GM19240 (cell line): ENCODE measurements at regions not wholly inside any gene's neighbourhood (a gene's known extent, or its start where the extent isn't known, plus 50 kb on each side); places are given as distances from the start of the nearest gene placed in this dataset.
A peak's percentile ranks its signal among the peaks of the same experiment; 100 is the strongest.

Experiments
- DNase-seq: peaks from one replicate; pipeline ENCODE4 v3.0.0; 2011; ENCODE audit warnings: low spot score; ENCODE audit not compliant: insufficient read length

DNA sequence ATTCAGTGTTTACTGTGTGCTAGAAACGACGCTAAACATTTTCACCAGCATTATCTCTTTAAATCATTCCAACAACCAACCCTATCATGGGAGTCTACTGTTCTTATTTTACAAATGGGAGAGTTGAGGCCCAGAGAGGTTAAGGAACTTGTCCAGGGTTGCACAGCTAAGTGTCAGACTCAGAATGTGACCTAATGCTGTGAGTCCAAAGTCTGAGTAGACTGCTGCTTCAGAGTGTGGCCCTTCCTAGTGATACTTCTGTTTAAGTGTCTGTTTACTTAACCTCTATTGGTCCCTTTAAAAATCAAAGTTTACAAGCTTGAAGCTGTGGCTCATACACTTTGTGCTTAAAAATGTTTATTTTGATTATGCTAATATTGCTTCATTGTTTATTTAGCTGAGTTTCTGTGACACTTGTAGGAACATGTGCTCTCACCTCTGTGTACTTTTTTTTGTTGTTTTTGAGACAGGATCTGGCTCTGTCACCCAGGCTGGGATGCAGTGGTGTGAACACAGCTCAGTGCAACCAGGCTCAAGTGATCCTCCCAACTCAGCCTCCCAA is 84.4 kb upstream of the SYPL1 start:
- DNase-seq = no peak

GRCh38 chr7:106193661-106194060 is 81.5 kb upstream of the SYPL1 start:
- DNase-seq = no peak

GRCh38 chr7:106190589-106191330 is 78.6 kb upstream of the SYPL1 start:
- DNase-seq = no peak

DNA sequence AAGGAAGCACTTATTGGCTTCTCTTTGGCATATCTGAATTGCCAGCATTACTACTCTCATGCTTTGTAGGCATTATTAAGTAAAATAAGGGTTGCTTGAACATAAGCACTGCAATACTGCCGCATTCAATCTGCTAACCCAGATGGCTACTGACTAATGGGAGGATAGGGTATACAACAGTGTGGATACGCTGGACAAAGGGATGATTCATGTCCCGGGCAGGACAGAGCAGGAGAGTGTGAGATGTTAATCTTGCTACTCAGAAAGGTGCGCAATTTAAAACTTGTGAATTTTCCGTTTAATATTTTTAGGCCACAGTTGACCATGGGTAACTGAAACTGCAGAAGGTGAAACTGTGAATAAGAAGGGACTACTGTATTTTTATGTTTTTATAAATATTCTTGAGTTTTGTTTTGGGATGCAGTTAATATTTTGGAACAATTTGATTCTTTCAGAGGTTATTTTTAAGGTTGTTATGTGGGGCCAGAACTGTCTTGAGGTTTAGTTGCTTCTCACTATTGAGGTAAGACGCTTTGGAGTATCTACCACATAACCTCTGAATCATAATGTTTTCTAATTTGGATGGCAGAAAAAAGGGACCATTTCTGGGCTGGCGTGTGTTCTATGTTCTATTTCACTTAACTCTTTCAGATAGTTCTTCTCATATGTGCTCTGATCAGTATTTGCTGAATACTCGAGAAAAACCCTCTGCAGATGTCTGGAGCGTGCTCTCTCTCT is 75.7 kb upstream of the SYPL1 start:
- DNase-seq = no peak

DNA sequence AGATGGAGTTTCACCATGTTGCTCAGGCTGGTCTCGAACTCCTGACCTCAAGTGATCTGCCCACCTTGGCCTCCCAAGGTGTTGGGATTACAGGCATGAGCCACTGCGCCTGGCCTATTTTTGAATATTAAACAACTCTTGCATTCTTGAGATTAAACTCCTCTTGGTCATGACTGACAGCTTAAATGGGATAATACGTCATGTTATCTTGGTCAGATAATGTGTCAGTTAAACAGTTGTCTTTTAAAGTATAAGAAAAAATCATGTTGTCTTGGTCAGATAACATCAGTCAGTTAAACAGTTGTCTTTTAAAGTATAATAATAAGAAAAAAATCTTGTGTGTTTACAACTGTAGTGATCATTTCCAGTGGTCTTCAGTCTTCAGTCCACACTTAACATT is 73.6 kb upstream of the SYPL1 start:
- DNase-seq = no peak

DNA sequence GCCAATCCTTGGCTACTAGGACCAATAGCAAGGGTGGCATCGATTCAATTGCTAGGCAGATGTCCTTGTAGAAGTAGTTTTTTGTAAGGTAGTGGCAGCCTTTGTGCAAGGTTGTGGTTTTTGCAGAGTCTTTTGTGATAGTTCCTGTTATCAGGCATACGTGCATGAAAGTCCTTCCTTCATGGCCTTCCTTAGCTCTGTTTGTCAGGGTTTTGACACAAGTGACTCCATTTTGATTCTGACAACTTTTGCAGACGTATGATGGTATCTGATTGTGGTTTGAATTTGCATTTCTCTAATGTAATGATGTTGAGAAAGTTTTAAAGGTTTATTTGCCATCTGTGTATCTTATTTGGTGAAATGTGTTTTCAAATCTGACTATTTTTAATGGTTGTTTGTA is 71.8 kb upstream of the SYPL1 start:
- no peak for DNase-seq

- no peak for DNase-seq
These were observed 70.8 kb upstream of the SYPL1 start for GRCh38 chr7:106182904-106183303.

GRCh38 chr7:106181658-106182265 is 69.7 kb upstream of the SYPL1 start:
- no peak for DNase-seq

DNA sequence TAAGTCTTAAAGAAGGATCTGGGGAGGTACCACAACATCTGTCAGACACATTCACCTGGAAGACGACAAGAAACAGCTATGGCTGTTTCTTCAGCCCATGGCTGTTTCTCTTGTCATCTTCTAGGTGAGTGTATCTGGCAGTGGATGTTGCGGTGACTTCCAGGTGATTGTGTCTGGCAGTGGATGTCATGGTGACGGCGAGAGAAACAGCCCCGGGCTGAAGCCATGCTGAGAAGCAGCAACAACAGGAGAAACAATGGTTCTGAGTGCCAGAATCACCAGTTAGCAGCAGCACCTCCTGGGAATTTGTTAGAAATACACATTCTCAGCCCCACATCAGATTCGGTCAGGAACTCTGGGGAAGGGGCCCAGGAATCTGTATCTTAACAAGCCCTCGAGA is 68.6 kb upstream of the SYPL1 start:
- DNase-seq = no peak

DNA sequence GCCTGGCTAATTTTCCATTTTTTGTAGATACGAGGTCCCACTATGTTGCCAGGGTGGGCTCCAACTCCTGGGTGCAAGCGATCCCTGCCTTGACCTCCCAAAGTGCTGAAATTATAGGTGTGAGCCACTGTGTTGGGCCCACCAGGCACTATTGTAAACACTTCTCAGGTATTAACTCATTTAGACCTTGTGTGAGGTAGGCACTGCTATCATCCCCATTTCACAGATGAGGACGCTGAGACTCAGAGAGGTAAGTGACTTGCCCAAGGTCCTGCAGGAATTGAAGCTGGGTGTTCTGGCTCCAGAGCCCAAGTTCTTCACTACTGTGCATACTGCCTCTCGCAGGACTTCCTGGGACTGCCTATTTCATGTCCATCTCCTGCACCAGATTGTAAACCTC is 67.1 kb upstream of the SYPL1 start:
- DNase-seq = no peak

- no peak for DNase-seq
These were observed 66.6 kb upstream of the SYPL1 start for GRCh38 chr7:106178593-106179134.

GRCh38 chr7:106177738-106178592 is 65.9 kb upstream of the SYPL1 start:
- no peak for DNase-seq

- DNase-seq = no peak
These were observed 65.2 kb upstream of the SYPL1 start for GRCh38 chr7:106177300-106177690.

- peak; percentile 65 for DNase-seq
These were observed 64.5 kb upstream of the SYPL1 start for GRCh38 chr7:106176414-106177299.

- no peak for DNase-seq
These were observed 63.4 kb upstream of the SYPL1 start for GRCh38 chr7:106175507-106175906.

- DNase-seq = no peak
These were observed 58.5 kb upstream of the SYPL1 start for GRCh38 chr7:106170651-106171050.

DNA sequence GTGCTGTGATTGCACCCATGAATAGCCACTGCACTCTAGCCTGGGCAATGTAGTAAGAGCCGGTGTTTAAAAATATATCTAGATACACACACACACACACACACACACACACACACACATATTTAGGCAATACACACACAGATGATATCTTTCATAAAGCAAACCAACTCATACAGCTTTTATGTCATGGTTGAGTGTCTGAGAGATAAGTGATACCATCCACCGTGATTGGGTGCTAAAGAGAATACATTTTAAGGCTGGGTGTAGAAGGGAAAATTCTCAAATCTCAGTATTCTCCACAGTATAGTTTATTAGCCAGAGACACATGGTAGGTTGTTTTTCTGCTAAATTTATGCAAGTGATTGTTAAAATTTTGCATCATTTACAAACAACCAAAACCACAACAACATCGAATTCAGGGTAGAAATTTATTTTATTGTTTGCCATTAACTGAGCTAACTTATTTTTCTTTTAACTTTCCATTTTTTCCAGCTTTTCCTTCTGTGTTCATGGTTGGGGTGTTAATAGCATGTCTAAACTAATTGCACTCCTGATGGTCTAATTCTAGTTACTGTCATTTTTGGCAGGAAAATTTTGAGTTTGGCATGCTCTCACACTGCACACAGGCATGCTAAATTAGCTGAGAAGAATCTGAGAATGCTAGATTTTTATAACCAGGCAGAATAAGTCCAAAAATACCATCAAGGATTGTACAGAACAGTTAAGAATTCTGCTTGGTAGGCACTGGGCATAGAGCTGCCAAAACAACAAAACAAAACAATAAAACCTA is 57.9 kb upstream of the SYPL1 start:
- DNase-seq = no peak

- DNase-seq = no peak
These were observed 55.5 kb upstream of the SYPL1 start for GRCh38 chr7:106167439-106168136.
